ENCODE measurements at regions not wholly inside any gene's neighbourhood (a gene's known extent, or its start where the extent isn't known, plus 50 kb on each side); places are given as distances from the start of the nearest gene placed in this dataset.

DNA sequence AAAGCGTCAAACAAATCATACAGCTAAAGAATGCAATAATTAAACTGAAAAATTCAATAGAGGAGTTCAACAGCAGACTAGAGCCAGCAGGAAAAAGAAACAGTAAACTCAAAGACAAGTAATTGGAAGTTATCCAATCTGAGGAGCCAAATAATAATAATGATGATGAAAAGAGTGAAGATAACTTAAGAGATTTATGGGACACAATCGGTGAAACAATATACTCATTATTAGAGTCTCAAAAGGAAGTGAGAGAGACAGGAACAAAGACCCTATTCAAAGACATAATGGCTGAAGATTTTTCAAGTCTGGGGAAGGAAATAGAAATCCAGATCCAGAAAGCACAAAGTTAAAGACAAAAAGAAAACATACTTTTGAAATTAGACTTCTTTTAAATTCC lies 263.9 kb upstream of the NR4A3 start:
- DNase-seq (ENCODE audit: low read depth), result no peak
- TF ChIP-seq, protein P1, sequence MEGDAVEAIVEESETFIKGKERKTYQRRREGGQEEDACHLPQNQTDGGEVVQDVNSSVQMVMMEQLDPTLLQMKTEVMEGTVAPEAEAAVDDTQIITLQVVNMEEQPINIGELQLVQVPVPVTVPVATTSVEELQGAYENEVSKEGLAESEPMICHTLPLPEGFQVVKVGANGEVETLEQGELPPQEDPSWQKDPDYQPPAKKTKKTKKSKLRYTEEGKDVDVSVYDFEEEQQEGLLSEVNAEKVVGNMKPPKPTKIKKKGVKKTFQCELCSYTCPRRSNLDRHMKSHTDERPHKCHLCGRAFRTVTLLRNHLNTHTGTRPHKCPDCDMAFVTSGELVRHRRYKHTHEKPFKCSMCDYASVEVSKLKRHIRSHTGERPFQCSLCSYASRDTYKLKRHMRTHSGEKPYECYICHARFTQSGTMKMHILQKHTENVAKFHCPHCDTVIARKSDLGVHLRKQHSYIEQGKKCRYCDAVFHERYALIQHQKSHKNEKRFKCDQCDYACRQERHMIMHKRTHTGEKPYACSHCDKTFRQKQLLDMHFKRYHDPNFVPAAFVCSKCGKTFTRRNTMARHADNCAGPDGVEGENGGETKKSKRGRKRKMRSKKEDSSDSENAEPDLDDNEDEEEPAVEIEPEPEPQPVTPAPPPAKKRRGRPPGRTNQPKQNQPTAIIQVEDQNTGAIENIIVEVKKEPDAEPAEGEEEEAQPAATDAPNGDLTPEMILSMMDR (IDR thresholded peaks at IDR 0.05; ENCODE audit: insufficient read depth, low read length), result no peak
- H3K4me3 ChIP-seq (ENCODE audit: low read depth, low read length), result no peak overlapping the region

DNA sequence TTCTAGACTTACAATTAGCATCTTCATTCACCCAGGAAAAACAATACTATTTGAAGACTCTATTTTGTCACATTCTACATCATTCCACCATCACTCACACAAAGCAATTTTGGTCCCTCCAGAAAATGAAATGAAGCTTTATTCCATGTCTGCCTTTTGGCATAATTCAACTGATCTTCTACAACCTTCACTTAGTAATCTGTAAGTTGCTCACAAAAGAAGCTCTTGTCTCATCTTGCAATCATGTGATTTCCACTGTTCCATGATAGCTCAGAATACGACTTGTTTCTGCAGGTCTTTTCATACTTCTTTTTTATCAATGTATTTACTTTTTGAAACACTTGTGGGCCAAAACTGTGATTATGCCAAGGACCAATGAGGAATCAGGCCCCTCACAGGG lies 261.9 kb upstream of the NR4A3 start:
- no peak overlapping the region for H3K4me3 ChIP-seq (ENCODE audit: low read depth, low read length)
- DNase-seq (ENCODE audit: low read depth), result no peak
- TF ChIP-seq, protein P1 (IDR thresholded peaks at IDR 0.05; ENCODE audit: insufficient read depth, low read length), result no peak

DNA sequence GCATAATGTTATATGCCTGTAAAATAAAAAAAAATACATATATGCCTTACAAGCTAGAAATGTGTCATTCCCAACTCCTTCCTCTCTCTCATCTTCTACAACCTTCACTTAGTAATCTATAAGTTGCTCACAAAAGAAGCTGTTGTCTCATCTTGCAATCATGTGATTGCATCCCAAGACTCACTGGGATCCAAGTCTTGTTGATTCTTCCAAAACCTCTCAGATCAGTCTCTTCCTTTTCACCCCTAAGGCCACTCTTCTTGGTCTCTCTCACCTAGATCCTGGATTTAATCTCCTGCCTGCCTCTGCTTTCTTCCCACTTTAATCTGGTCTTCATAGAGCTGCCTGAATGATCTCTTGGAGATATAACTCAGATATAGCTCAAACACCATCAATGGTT lies 261.1 kb upstream of the NR4A3 start:
- TF ChIP-seq, protein P1 (IDR thresholded peaks at IDR 0.05; ENCODE audit: insufficient read depth, low read length), result no peak
- no peak for DNase-seq (ENCODE audit: low read depth)
- H3K4me3 ChIP-seq (ENCODE audit: low read depth, low read length), result no peak overlapping the region

DNA sequence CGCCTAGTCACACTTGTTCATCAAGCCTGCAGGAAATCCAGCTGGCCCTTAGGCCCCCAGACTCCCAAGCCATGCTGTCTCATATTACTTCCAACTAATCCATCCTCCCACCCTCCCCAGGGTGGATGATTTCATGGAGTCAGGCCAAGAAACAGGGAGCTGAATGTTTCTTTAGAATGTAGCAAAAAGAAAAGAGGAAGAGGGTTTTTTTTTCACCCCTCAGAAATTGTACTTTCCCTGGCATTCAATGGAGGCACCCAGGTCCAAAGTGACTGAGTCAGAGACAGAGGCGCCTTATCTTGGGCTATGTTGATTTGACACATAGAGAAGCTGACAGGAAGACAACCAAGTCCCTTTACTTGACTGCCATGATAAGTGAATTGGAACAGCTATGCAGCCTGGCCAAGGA lies 260.2 kb upstream of the NR4A3 start:
- H3K4me3 ChIP-seq (ENCODE audit: low read depth, low read length), result no peak overlapping the region
- no peak for DNase-seq (ENCODE audit: low read depth)
- TF ChIP-seq, protein P1 (IDR thresholded peaks at IDR 0.05; ENCODE audit: insufficient read depth, low read length), result no peak

DNA sequence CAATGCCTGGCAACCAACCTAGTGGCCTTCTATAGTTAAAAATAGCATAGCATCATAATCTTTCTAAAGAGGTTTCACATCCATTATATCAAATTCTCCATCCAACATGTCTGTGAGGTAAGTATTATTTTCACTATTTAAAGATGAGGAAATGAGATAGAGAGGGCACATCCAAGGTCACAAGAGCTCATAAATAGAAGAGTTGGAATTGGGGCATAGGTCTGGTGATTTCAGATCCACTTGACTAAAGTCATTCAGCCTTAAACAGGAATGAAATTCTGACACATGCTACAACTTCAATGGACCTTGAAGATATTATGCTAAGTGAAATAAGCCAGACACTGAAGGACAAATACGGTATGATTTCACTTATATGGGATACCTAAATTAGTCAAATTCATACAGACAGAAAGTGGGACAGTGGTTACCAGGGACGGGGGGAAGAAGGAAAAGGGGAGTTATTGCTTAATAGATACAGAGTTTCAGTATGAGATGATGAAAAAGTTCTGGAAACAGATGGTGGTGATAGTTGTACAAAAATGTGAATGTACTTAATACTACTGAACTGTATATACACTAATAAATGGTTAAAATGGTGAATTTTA lies 259.6 kb upstream of the NR4A3 start:
- DNase-seq (ENCODE audit: low read depth), result no peak
- TF ChIP-seq, protein P1 (IDR thresholded peaks at IDR 0.05; ENCODE audit: insufficient read depth, low read length), result no peak
- H3K4me3 ChIP-seq (ENCODE audit: low read depth, low read length), result no peak overlapping the region

DNA sequence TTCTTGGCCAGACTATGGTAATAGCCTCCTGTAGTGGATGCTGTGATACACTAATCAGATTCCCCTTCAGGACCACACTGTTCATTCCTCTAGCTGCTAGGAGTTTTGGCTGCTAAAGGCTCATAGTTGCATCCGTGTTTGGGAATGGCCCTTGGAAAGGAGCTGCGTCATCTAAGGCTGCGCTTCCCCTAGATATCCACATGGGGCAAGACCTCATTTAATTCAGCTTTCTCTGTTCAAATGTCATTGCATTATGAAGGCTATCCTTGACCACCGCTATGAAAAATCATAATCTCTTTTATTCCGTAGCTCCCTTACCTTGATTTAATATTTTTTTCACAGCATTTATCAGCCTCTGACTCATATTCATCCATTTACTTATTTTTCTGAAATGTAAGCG lies 258.3 kb upstream of the NR4A3 start:
- TF ChIP-seq, protein P1 (IDR thresholded peaks at IDR 0.05; ENCODE audit: insufficient read depth, low read length), result no peak
- no peak overlapping the region for H3K4me3 ChIP-seq (ENCODE audit: low read depth, low read length)
- DNase-seq (ENCODE audit: low read depth), result no peak

DNA sequence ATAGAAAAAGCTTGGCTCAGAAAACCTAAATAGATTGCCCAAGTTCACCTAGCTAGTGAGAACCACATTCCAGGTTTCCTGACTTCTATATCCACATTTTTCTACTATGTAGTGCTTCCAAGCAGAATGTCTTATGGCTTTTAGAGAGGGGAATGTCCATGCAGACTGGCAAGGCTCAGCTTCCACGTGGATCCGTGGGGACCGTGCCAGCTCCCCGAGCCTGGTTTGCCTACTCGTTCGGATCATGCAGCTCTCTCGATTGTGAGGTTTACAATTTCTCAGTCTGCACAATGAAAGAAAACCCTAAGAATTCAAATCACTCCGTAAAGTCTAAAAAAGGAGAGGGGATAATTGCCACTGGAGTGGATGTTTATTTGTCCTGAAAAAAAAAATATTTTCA lies 256.5 kb upstream of the NR4A3 start:
- TF ChIP-seq, protein P1 (IDR thresholded peaks at IDR 0.05; ENCODE audit: insufficient read depth, low read length), result no peak
- DNase-seq (ENCODE audit: low read depth), result no peak

More for the DNA sequence above, 256.5 kb upstream of the NR4A3 start:
- no peak overlapping the region for H3K4me3 ChIP-seq (ENCODE audit: low read depth, low read length)
